GM12878 (cell line): ENCODE measurements at regions not wholly inside any gene's neighbourhood (a gene's known extent, or its start where the extent isn't known, plus 50 kb on each side); places are given as distances from the start of the nearest gene placed in this dataset.

ENCODE experiments used
- ATAC-seq: fragments of 200-7000 bp; cut with Tn5 transposase; 3 replicates; pipeline ENCODE4 v1.9.1; 2020; ENCODE audit warnings: mild to moderate bottlenecking, moderate library complexity
- BruUV-seq: library from RNA; stranded (reverse); fragments of 400-500 nt; replicated peaks from 2 replicates; lab custom pipeline; 2021; lab: Mats Ljungman, UMichigan
- CTCF ChIA-PET: fragments of 300-600 bp; sonication (Branson Sonifier 250); formaldehyde crosslinking; extraction: SDS; loops from one replicate; lab custom pipeline; 2021; ENCODE audit warnings: inconsistent platforms; lab: Yijun Ruan, JAX
- POLR2A ChIA-PET: fragments of 350-600 bp; formaldehyde crosslinking; extraction: SDS; loops from one replicate; lab custom pipeline; 2021; ENCODE audit warnings: inconsistent platforms; lab: Charles Lee
- RAD21 ChIA-PET: fragments of 300-600 bp; sonication (Branson Sonifier 250); formaldehyde crosslinking; loops from one replicate; lab custom pipeline; 2023; ENCODE audit warnings: antibody characterized with exemption; ENCODE audit not compliant: unreplicated experiment; lab: Charles Lee
- SMC1A ChIA-PET: fragments of 300-600 bp; sonication (Branson Sonifier 250); formaldehyde crosslinking; loops from one replicate; lab custom pipeline; 2023; ENCODE audit not compliant: unreplicated experiment, uncharacterized antibody; lab: Charles Lee
- DNase-seq: peaks from one replicate; pipeline ENCODE4 v3.0.0-alpha.2; 2011; ENCODE audit warnings: low read depth, low spot score
- FAIRE-seq: peaks from 3 replicates; lab custom pipeline; 2011; peaks lifted over from hg19 to GRCh38; lab: Jason Lieb, UNC
- H2AFZ ChIP-seq: 2 replicates; pipeline ENCODE4 v1.6.0; 2011; ENCODE audit warnings: low read depth, low read length, control low read depth; ENCODE audit not compliant: control insufficient read depth
- H3K27ac ChIP-seq: 2 replicates; pipeline ENCODE4 v1.5.1; 2011; ENCODE audit warnings: control low read depth; ENCODE audit not compliant: control insufficient read depth, insufficient read depth
- H3K27me3 ChIP-seq, 2 experiments: replicated peaks in 1 of 2; 2 replicates each; pipeline versions ENCODE4 v1.6.0 to v1.6.1; 2011; ENCODE audit warnings: low read length in 1 of 2; ENCODE audit not compliant: control insufficient read depth in 2 of 2, insufficient read depth in 2 of 2
- H3K36me3 ChIP-seq, 2 experiments: 2 replicates each; pipeline ENCODE4 v1.5.1; 2011; ENCODE audit warnings: low read length in 1 of 2; ENCODE audit not compliant: control insufficient read depth in 2 of 2, insufficient read depth in 2 of 2
- H3K4me1 ChIP-seq: 2 replicates; pipeline ENCODE4 v1.6.1; 2011; ENCODE audit warnings: mild to moderate bottlenecking, low read length, moderate library complexity, mixed read lengths; ENCODE audit not compliant: control insufficient read depth, insufficient read depth
- H3K4me2 ChIP-seq: 2 replicates; pipeline ENCODE4 v1.6.0; 2011; ENCODE audit warnings: control low read depth; ENCODE audit not compliant: control insufficient read depth, insufficient read depth
- H3K4me3 ChIP-seq: fragments of 200-600 bp; sonication (generic); 2 replicates; pipeline ENCODE4 v1.5.1; 2016
- H3K79me2 ChIP-seq: 2 replicates; pipeline ENCODE4 v1.6.0; 2011; ENCODE audit warnings: low read length; ENCODE audit not compliant: control insufficient read depth, insufficient read depth
- H3K9ac ChIP-seq: 2 replicates; pipeline ENCODE4 v1.8.0; 2011; ENCODE audit warnings: low read length, control low read depth, mixed read lengths; ENCODE audit not compliant: control insufficient read depth, insufficient read depth
- H3K9me3 ChIP-seq: replicated peaks from 3 replicates; pipeline ENCODE4 v1.5.1; 2011; ENCODE audit warnings: mild to moderate bottlenecking, low read length; ENCODE audit not compliant: control insufficient read depth, insufficient read depth
- H4K20me1 ChIP-seq: 2 replicates; pipeline ENCODE4 v1.6.0; 2011; ENCODE audit not compliant: control insufficient read depth, insufficient read depth
- CBX3 ChIP-seq: fragments of 200-600 bp; sonication (generic); IDR thresholded peaks from 2 replicates; pipeline ENCODE4 v1.6.1; 2016; ENCODE audit warnings: low read depth, borderline replicate concordance
- EP300 ChIP-seq, 2 experiments: fragments of 150-350 bp in 1 of 2; IDR thresholded peaks; 2 replicates each; pipeline ENCODE4 v1.6.1; 2011 to 2012; ENCODE audit warnings: low read depth in 2 of 2, low read length in 2 of 2, borderline replicate concordance in 1 of 2, improper control_type of control experiment in 1 of 2, inconsistent platforms in 1 of 2; ENCODE audit not compliant: control insufficient read depth in 1 of 2
- FOS ChIP-seq: IDR thresholded peaks from 3 replicates; pipeline ENCODE4 v1.6.1; 2011; ENCODE audit warnings: borderline replicate concordance; ENCODE audit not compliant: insufficient read length; ENCODE audit errors: extremely low read depth
- NBN ChIP-seq: fragments of 450-650 bp; IDR thresholded peaks from 2 replicates; pipeline ENCODE4 v1.6.1; 2016
- POLR2A ChIP-seq: IDR thresholded peaks from 2 replicates; pipeline ENCODE4 v1.6.1; 2011; ENCODE audit warnings: low read depth, mild to moderate bottlenecking, low read length
- TCF7 ChIP-seq: IDR thresholded peaks from 2 replicates; pipeline ENCODE4 v1.6.1; 2014; ENCODE audit warnings: antibody characterized with exemption, borderline replicate concordance
- ZBTB4 ChIP-seq: fragments of 450-650 bp; formaldehyde crosslinking; IDR thresholded peaks from 2 replicates; pipeline ENCODE4 v1.4.0; 2022; ENCODE audit warnings: mild to moderate bottlenecking, moderate library complexity
- ZNF217 ChIP-seq: fragments of 450-650 bp; IDR thresholded peaks from 2 replicates; pipeline ENCODE4 v1.6.1; 2017; ENCODE audit warnings: antibody characterized with exemption, mild to moderate bottlenecking
- ZNF24 ChIP-seq: fragments of 450-650 bp; IDR thresholded peaks from 2 replicates; pipeline ENCODE4 v1.6.1; 2017; ENCODE audit warnings: antibody characterized with exemption, mild to moderate bottlenecking
- ZNF274 ChIP-seq: IDR thresholded peaks from one replicate; pipeline ENCODE4 v1.8.0; 2011; ENCODE audit not compliant: insufficient read length, insufficient read depth
- WGBS: methylation state at CpG from one replicate; pipeline ENCODE4 v1.1.6; 2016; ENCODE audit warnings: low lambda C conversion rate; ENCODE audit not compliant: insufficient replicate concordance, insufficient coverage; ENCODE audit errors: missing lambda C conversion rate; 5-methylcytosine and 5-hydroxymethylcytosine counted together
- in situ Hi-C: fragments of 300-500 bp; cut with MboI; formaldehyde crosslinking; loops from 9 replicates; pipeline ENCODE4 v1.14.3; 2018; ENCODE audit warnings: mixed read lengths
- intact Hi-C: fragments of 100-400 bp; cut with micrococcal nuclease; formaldehyde crosslinking; loops from one replicate; pipeline ENCODE4 v1.14.2; 2022; ENCODE audit not compliant: unreplicated experiment
- TF ChIP-seq, protein P1 (sequence below): fragments of 450-650 bp; IDR thresholded peaks from 2 replicates; pipeline ENCODE4 v1.6.1; 2018; ENCODE audit warnings: borderline replicate concordance, mild to moderate bottlenecking; ENCODE audit not compliant: partially characterized antibody

GRCh38 chr7:112887976-112888375 is 97.8 kb upstream of the TMEM168 start:
- peaks cover 4% of the 10 kb centered on the region; the same call in 2 of the 3 replicates for H3K9me3 ChIP-seq
- POLR2A ChIA-PET = no interaction called here
- no peak for FAIRE-seq
- intact Hi-C loops (no loop called here), in situ Hi-C loops (loop anchor here (25.0 kb wide), 1 partner anchor 1126 kb away; no protein-coding TSS in a partner anchor)
- no peaks in the 10 kb centered on the region for H3K4me1 ChIP-seq
- TF ChIP-seq CBX3 = no peak
- TF ChIP-seq FOS = no peak
- TF ChIP-seq ZNF24 = no peak
- no peak for TF ChIP-seq EP300 (IDR thresholded peaks at IDR 0.05; ENCODE audit: borderline replicate concordance in 1 of 2, control insufficient read depth in 1 of 2, low read depth in 2 of 2, low read length in 2 of 2)
- no peak overlapping the region for H2AFZ ChIP-seq
- no peaks in the 10 kb centered on the region for H3K36me3 ChIP-seq
- no peak overlapping the region for H3K9ac ChIP-seq
- RAD21 ChIA-PET = no interaction called here
- H3K27me3 ChIP-seq = no peaks in the 10 kb centered on the region
- ATAC-seq = peak; percentile 21; the same call in 1 of the 3 replicates
- no peak for DNase-seq
- H3K27ac ChIP-seq = no peak overlapping the region
- no peak overlapping the region for H3K4me2 ChIP-seq
- no peak overlapping the region for H3K4me3 ChIP-seq
- CTCF ChIA-PET = no interaction called here
- no peaks in the 10 kb centered on the region for H3K79me2 ChIP-seq
- BruUV-seq = no TSS peak
- 0% methylated on average over 1 of the region's 1 CpG for WGBS
- H4K20me1 ChIP-seq = no peaks in the 10 kb centered on the region
- SMC1A ChIA-PET = no interaction called here

DNA sequence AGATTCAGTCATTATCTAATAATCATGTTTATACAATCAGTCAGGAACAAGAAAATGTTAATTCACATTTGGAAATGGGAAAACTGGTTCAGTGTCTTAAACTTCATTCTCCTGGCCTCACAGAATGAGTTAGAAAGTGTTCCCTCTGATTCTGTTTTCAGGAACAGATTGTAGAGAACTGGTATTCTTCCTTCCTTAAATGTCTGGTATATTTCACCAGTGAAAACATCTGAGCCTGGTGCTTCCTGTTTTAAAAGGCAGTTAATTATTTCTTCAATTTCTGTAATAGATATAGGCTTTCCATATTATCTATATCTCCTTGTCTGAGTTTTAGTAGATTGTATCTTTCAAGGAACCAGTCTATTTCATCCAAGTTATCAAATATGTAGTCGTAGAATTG is 97.1 kb upstream of the TMEM168 start:
- no peaks in the 10 kb centered on the region for H3K4me1 ChIP-seq
- WGBS = 100% methylated on average over 1 of the region's 1 CpG
- intact Hi-C loops = no loop called here
- BruUV-seq = no TSS peak
- no peaks in the 10 kb centered on the region for H4K20me1 ChIP-seq
- H3K9ac ChIP-seq = no peak overlapping the region
- ChIA-PET SMC1A (no interaction called here), POLR2A (no interaction called here), CTCF (interaction anchor here (1.2 kb wide), 1 partner anchor 12 kb away, joined by 4 read pairs; no protein-coding TSS in a partner anchor), RAD21 (no interaction called here)
- DNase-seq = no peak
- peaks cover 4% of the 10 kb centered on the region; the same call in 2 of the 3 replicates for H3K9me3 ChIP-seq
- H3K4me3 ChIP-seq = no peak overlapping the region
- no peak overlapping the region for H2AFZ ChIP-seq
- H3K4me2 ChIP-seq = no peak overlapping the region
- no peak for FAIRE-seq
- H3K36me3 ChIP-seq = no peaks in the 10 kb centered on the region
- ATAC-seq = no peak
- in situ Hi-C loops = loop anchor here (25.0 kb wide), 1 partner anchor 1125 kb away; no protein-coding TSS in a partner anchor
- H3K79me2 ChIP-seq = no peaks in the 10 kb centered on the region
- no peaks in the 10 kb centered on the region for H3K27me3 ChIP-seq
- no peak overlapping the region for H3K27ac ChIP-seq
- TF ChIP-seq POLR2A (no peak), ZNF217 (no peak), TCF7 (no peak), NBN (no peak), ZBTB4 (CRISPR knock-in tag) (no peak), ZNF274 (no peak)
- TF ChIP-seq, protein P1, sequence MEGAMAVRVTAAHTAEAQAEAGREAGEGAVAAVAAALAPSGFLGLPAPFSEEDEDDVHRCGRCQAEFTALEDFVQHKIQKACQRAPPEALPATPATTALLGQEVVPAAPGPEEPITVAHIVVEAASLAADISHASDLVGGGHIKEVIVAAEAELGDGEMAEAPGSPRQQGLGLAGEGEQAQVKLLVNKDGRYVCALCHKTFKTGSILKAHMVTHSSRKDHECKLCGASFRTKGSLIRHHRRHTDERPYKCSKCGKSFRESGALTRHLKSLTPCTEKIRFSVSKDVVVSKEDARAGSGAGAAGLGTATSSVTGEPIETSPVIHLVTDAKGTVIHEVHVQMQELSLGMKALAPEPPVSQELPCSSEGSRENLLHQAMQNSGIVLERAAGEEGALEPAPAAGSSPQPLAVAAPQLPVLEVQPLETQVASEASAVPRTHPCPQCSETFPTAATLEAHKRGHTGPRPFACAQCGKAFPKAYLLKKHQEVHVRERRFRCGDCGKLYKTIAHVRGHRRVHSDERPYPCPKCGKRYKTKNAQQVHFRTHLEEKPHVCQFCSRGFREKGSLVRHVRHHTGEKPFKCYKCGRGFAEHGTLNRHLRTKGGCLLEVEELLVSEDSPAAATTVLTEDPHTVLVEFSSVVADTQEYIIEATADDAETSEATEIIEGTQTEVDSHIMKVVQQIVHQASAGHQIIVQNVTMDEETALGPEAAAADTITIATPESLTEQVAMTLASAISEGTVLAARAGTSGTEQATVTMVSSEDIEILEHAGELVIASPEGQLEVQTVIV = no peak
